ENCODE measurements at regions not wholly inside any gene's neighbourhood (a gene's known extent, or its start where the extent isn't known, plus 50 kb on each side); places are given as distances from the start of the nearest gene placed in this dataset.

DNA sequence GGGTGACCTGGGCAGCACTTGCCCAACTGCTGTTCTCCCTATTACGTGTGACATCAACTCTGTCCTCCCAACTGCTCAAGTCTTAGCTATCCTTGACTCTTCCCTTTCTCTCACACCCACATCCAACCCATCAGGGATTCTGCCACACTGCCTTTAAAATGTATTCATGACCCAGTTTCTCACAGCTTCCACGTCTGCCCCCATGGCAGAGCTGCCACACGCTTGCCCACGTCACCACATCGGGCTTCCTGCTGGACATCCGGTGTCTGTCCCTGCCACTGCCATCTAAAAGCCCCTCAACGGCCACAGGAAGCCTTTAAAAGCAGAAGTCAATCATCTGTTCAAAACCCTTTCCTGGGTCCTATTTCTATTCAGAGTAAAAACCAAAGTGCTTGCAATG, 233.1 kb upstream of the POU3F3 start:
- DNase-seq (ENCODE audit: low spot score) (no peak), ATAC-seq (no peak)
- TF ChIP-seq STAT1 (IDR thresholded peaks at IDR 0.05; ENCODE audit: unreplicated experiment), result no peak
- TF ChIP-seq JUNB (IDR thresholded peaks at IDR 0.05; ENCODE audit: unreplicated experiment), result no peak
- TF ChIP-seq NANOG (IDR thresholded peaks at IDR 0.05; ENCODE audit: borderline replicate concordance), result no peak
- TF ChIP-seq EZH2phosphoT487 (IDR thresholded peaks at IDR 0.05; ENCODE audit: unreplicated experiment), result no peak
- TF ChIP-seq, protein P1, sequence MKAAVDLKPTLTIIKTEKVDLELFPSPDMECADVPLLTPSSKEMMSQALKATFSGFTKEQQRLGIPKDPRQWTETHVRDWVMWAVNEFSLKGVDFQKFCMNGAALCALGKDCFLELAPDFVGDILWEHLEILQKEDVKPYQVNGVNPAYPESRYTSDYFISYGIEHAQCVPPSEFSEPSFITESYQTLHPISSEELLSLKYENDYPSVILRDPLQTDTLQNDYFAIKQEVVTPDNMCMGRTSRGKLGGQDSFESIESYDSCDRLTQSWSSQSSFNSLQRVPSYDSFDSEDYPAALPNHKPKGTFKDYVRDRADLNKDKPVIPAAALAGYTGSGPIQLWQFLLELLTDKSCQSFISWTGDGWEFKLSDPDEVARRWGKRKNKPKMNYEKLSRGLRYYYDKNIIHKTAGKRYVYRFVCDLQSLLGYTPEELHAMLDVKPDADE (IDR thresholded peaks at IDR 0.05), result no peak
- TF ChIP-seq, protein P2, sequence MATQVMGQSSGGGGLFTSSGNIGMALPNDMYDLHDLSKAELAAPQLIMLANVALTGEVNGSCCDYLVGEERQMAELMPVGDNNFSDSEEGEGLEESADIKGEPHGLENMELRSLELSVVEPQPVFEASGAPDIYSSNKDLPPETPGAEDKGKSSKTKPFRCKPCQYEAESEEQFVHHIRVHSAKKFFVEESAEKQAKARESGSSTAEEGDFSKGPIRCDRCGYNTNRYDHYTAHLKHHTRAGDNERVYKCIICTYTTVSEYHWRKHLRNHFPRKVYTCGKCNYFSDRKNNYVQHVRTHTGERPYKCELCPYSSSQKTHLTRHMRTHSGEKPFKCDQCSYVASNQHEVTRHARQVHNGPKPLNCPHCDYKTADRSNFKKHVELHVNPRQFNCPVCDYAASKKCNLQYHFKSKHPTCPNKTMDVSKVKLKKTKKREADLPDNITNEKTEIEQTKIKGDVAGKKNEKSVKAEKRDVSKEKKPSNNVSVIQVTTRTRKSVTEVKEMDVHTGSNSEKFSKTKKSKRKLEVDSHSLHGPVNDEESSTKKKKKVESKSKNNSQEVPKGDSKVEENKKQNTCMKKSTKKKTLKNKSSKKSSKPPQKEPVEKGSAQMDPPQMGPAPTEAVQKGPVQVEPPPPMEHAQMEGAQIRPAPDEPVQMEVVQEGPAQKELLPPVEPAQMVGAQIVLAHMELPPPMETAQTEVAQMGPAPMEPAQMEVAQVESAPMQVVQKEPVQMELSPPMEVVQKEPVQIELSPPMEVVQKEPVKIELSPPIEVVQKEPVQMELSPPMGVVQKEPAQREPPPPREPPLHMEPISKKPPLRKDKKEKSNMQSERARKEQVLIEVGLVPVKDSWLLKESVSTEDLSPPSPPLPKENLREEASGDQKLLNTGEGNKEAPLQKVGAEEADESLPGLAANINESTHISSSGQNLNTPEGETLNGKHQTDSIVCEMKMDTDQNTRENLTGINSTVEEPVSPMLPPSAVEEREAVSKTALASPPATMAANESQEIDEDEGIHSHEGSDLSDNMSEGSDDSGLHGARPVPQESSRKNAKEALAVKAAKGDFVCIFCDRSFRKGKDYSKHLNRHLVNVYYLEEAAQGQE (IDR thresholded peaks at IDR 0.05; ENCODE audit: unreplicated experiment), result no peak
- no peak for TF ChIP-seq ZNF114 (CRISPR knock-in tag; IDR thresholded peaks at IDR 0.05)
- TF ChIP-seq POLR2AphosphoS5 (IDR thresholded peaks at IDR 0.05; ENCODE audit: low read depth), result no peak
- TF ChIP-seq, protein P3, sequence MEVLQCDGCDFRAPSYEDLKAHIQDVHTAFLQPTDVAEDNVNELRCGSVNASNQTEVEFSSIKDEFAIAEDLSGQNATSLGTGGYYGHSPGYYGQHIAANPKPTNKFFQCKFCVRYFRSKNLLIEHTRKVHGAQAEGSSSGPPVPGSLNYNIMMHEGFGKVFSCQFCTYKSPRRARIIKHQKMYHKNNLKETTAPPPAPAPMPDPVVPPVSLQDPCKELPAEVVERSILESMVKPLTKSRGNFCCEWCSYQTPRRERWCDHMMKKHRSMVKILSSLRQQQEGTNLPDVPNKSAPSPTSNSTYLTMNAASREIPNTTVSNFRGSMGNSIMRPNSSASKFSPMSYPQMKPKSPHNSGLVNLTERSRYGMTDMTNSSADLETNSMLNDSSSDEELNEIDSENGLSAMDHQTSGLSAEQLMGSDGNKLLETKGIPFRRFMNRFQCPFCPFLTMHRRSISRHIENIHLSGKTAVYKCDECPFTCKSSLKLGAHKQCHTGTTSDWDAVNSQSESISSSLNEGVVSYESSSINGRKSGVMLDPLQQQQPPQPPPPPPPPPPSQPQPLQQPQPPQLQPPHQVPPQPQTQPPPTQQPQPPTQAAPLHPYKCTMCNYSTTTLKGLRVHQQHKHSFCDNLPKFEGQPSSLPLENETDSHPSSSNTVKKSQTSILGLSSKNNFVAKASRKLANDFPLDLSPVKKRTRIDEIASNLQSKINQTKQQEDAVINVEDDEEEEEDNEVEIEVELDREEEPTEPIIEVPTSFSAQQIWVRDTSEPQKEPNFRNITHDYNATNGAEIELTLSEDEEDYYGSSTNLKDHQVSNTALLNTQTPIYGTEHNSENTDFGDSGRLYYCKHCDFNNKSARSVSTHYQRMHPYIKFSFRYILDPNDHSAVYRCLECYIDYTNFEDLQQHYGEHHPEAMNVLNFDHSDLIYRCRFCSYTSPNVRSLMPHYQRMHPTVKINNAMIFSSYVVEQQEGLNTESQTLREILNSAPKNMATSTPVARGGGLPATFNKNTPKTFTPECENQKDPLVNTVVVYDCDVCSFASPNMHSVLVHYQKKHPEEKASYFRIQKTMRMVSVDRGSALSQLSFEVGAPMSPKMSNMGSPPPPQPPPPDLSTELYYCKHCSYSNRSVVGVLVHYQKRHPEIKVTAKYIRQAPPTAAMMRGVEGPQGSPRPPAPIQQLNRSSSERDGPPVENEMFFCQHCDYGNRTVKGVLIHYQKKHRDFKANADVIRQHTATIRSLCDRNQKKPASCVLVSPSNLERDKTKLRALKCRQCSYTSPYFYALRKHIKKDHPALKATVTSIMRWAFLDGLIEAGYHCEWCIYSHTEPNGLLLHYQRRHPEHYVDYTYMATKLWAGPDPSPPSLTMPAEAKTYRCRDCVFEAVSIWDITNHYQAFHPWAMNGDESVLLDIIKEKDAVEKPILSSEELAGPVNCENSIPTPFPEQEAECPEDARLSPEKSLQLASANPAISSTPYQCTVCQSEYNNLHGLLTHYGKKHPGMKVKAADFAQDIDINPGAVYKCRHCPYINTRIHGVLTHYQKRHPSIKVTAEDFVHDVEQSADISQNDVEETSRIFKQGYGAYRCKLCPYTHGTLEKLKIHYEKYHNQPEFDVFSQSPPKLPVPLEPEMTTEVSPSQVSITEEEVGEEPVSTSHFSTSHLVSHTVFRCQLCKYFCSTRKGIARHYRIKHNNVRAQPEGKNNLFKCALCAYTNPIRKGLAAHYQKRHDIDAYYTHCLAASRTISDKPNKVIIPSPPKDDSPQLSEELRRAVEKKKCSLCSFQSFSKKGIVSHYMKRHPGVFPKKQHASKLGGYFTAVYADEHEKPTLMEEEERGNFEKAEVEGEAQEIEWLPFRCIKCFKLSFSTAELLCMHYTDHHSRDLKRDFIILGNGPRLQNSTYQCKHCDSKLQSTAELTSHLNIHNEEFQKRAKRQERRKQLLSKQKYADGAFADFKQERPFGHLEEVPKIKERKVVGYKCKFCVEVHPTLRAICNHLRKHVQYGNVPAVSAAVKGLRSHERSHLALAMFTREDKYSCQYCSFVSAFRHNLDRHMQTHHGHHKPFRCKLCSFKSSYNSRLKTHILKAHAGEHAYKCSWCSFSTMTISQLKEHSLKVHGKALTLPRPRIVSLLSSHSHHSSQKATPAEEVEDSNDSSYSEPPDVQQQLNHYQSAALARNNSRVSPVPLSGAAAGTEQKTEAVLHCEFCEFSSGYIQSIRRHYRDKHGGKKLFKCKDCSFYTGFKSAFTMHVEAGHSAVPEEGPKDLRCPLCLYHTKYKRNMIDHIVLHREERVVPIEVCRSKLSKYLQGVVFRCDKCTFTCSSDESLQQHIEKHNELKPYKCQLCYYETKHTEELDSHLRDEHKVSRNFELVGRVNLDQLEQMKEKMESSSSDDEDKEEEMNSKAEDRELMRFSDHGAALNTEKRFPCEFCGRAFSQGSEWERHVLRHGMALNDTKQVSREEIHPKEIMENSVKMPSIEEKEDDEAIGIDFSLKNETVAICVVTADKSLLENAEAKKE (CRISPR knock-in tag; IDR thresholded peaks at IDR 0.05), result no peak
- Histone ChIP-seq H3K27ac (ENCODE audit: low read depth) (no peak overlapping the region), H4K20me1 (replicated peaks; ENCODE audit: insufficient read depth) (no peaks in the 10 kb centered on the region), H3F3A (replicated peaks; ENCODE audit: low read depth) (no peaks in the 10 kb centered on the region), H3K4me2 (no peak overlapping the region), H3K36me3 (ENCODE audit: insufficient read depth) (no peaks in the 10 kb centered on the region), H2AFZ (peak overlapping the region; percentile 32; the same call in 1 of the 2 replicates), H3K9me2 (ENCODE audit: insufficient read depth) (no peaks in the 10 kb centered on the region), H3K4me3 (no peak overlapping the region), H3K4me1 (ENCODE audit: insufficient read depth) (no peaks in the 10 kb centered on the region), H3K27me3 (ENCODE audit: insufficient read depth) (no peaks in the 10 kb centered on the region), H3K79me2 (replicated peaks; ENCODE audit: insufficient read depth) (no peaks in the 10 kb centered on the region)
- H3K9me3 Mint-ChIP-seq, result peaks cover 3% of the 10 kb centered on the region; the same call in 2 of the 3 replicates
- no peaks in the 10 kb centered on the region for H3K36me3 Mint-ChIP-seq (ENCODE audit: low read depth)
- peaks cover 4% of the 10 kb centered on the region for H3K27me3 Mint-ChIP-seq (ENCODE audit: insufficient read depth, low read depth, poor library complexity)
- no peak overlapping the region for H3K4me3 Mint-ChIP-seq
- H3K4me1 Mint-ChIP-seq, result no peaks in the 10 kb centered on the region
- no peak overlapping the region for H3K27ac Mint-ChIP-seq
